ENCODE measurements at regions not wholly inside any gene's neighbourhood (a gene's known extent, or its start where the extent isn't known, plus 50 kb on each side); places are given as distances from the start of the nearest gene placed in this dataset.

DNA sequence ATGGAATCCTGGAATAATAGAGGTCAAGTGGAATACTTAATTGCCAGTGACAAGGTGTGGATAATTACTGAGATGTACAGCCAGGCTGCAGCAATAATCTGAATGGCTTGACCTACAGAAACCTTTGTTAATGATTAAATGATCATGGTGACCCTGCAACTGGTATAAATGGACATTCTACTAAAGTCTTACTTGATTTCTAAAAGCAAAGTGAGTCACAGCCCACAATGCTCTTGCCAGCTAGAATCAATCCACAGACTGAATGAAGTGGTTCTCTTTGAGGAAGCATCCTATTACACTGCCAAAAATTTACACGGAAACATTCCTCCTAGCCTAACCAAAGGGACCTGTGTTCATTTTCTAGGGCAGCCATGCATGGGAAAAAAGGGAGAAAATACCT is 518.5 kb downstream of the SOX5 start:
- H3K27ac ChIP-seq = no peak overlapping the region
- no peaks in the 10 kb centered on the region for H3K9me3 ChIP-seq (ENCODE audit: severe bottlenecking)
- no peaks in the 10 kb centered on the region for H3K27me3 ChIP-seq (ENCODE audit: insufficient read depth, low read depth, severe bottlenecking)
- DNase-seq = no peak
- H3K4me3 ChIP-seq (ENCODE audit: low read depth, low read length) = no peak overlapping the region
- TF ChIP-seq, protein P1, sequence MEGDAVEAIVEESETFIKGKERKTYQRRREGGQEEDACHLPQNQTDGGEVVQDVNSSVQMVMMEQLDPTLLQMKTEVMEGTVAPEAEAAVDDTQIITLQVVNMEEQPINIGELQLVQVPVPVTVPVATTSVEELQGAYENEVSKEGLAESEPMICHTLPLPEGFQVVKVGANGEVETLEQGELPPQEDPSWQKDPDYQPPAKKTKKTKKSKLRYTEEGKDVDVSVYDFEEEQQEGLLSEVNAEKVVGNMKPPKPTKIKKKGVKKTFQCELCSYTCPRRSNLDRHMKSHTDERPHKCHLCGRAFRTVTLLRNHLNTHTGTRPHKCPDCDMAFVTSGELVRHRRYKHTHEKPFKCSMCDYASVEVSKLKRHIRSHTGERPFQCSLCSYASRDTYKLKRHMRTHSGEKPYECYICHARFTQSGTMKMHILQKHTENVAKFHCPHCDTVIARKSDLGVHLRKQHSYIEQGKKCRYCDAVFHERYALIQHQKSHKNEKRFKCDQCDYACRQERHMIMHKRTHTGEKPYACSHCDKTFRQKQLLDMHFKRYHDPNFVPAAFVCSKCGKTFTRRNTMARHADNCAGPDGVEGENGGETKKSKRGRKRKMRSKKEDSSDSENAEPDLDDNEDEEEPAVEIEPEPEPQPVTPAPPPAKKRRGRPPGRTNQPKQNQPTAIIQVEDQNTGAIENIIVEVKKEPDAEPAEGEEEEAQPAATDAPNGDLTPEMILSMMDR (IDR thresholded peaks at IDR 0.05; ENCODE audit: low read depth, low read length) = no peak
- no peaks in the 10 kb centered on the region for H3K36me3 ChIP-seq

DNA sequence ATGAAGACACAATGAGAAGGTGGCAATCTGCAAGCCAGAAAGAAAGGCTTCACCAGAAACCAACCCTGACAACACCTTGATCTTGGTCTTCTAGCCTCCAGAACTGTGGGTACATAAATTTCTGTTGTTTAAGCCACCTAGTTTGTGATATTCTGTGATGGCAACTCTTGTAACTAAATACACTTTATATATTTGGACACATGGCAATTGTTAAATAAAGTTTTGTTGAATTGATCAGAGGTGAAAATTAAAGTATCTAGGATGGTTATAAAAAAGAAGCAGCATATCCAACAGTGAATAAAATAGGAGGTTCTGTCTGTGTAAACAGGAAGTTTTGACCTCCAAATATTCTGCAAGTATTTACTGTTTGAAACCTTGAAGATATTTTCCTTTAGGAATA is 516.3 kb downstream of the SOX5 start:
- Histone ChIP-seq H3K27ac (no peak overlapping the region), H3K9me3 (ENCODE audit: severe bottlenecking) (no peaks in the 10 kb centered on the region), H3K4me3 (ENCODE audit: low read depth, low read length) (no peak overlapping the region), H3K36me3 (no peaks in the 10 kb centered on the region), H3K27me3 (ENCODE audit: insufficient read depth, low read depth, severe bottlenecking) (no peaks in the 10 kb centered on the region)
- DNase-seq = no peak
- TF ChIP-seq, protein P1 (IDR thresholded peaks at IDR 0.05; ENCODE audit: low read depth, low read length) = no peak

DNA sequence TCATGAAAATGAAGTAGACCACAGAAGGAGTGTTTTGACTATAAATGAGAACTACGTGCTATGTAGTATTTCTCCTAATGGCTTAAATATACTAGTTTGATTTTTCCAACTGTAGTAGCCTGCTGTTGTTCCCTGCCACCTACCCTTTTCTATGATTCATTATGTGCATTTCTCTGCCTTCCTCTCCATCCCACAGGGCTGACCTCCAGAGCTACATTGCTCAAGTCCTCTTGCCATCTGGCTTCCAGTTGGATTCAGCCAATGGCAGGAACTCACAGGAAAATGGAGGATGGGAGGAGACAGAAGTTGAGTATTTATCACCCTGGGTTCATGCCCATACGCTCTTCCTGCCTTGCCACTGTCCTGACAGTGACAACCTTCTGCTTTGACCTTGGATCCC is 515.3 kb downstream of the SOX5 start:
- no peaks in the 10 kb centered on the region for H3K27me3 ChIP-seq (ENCODE audit: insufficient read depth, low read depth, severe bottlenecking)
- no peaks in the 10 kb centered on the region for H3K36me3 ChIP-seq
- TF ChIP-seq, protein P1 (IDR thresholded peaks at IDR 0.05; ENCODE audit: low read depth, low read length) = no peak
- H3K4me3 ChIP-seq (ENCODE audit: low read depth, low read length) = no peak overlapping the region
- H3K27ac ChIP-seq = no peak overlapping the region
- H3K9me3 ChIP-seq (ENCODE audit: severe bottlenecking) = no peaks in the 10 kb centered on the region
- no peak for DNase-seq

DNA sequence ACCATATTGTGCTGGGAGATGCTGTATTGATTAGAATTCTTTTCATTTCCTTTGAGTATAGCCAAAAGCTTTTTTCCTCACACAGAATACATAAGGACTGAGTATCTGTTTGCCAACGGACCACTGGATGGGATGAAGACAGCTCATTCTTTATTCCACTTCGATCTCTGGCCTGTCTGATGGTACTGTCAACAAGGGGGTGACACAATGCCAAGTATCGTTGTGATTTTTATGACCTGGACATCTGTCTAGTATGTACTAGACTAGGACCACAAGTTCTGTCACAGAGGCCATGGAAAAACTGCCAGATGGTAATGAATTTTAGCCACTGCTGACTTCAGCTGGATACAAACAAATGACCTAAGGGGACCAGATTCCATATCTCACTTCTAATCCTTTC is 502.7 kb downstream of the SOX5 start:
- Histone ChIP-seq H3K9me3 (ENCODE audit: severe bottlenecking) (no peaks in the 10 kb centered on the region), H3K27me3 (ENCODE audit: insufficient read depth, low read depth, severe bottlenecking) (no peaks in the 10 kb centered on the region), H3K4me3 (ENCODE audit: low read depth, low read length) (no peak overlapping the region), H3K27ac (no peak overlapping the region), H3K36me3 (no peaks in the 10 kb centered on the region)
- TF ChIP-seq, protein P1 (IDR thresholded peaks at IDR 0.05; ENCODE audit: low read depth, low read length) = no peak
- DNase-seq = no peak

DNA sequence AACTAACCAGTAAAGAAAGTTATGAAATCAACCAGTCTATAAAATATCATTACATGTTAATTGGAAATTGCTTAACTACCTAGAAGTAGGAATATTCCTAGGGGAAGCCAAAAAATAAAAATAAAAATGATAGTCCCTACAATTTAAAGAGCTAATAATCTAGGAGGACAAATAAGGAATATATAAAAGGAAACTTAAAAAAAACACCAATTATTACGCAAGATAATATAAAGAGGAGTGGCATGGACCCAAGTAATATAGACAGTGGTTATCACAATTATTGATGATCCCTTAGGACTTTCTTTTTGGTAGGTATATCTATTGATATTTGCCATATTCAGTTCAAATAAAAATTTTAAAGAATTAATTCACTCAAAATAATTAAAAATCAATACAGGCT is 498.7 kb downstream of the SOX5 start:
- no peak overlapping the region for H3K4me3 ChIP-seq (ENCODE audit: low read depth, low read length)
- H3K27me3 ChIP-seq (ENCODE audit: insufficient read depth, low read depth, severe bottlenecking) = no peaks in the 10 kb centered on the region
- no peaks in the 10 kb centered on the region for H3K36me3 ChIP-seq
- TF ChIP-seq, protein P1 (IDR thresholded peaks at IDR 0.05; ENCODE audit: low read depth, low read length) = no peak
- H3K27ac ChIP-seq = no peak overlapping the region
- no peak for DNase-seq
- H3K9me3 ChIP-seq (ENCODE audit: severe bottlenecking) = no peaks in the 10 kb centered on the region

DNA sequence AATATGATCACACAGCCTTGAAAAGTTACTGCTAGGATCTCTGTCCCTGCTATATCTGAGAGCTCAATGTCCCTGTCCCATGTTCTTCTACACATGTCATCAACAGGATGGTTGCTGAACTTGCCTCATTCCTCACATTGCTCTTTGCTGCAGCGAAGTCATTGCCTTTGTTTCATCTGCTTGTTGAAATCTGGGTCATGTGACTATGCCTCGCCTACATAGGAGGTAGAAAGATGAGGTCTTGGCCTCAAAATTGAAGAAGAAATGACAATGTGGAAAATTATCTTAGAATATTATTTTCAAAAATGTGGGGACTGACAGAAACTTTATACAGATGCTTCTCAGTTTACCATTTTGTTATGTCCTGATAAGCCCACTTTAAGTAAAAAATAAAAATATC is 494.2 kb downstream of the SOX5 start:
- Histone ChIP-seq H3K27ac (no peak overlapping the region), H3K4me3 (ENCODE audit: low read depth, low read length) (no peak overlapping the region), H3K36me3 (no peaks in the 10 kb centered on the region), H3K9me3 (ENCODE audit: severe bottlenecking) (no peaks in the 10 kb centered on the region), H3K27me3 (ENCODE audit: insufficient read depth, low read depth, severe bottlenecking) (no peaks in the 10 kb centered on the region)
- TF ChIP-seq, protein P1 (IDR thresholded peaks at IDR 0.05; ENCODE audit: low read depth, low read length) = no peak
- DNase-seq = no peak

Measured in WERI-Rb-1 (cell line).